ENCODE measurements at regions not wholly inside any gene's neighbourhood (a gene's known extent, or its start where the extent isn't known, plus 50 kb on each side); places are given as distances from the start of the nearest gene placed in this dataset.
"Not testable (repeated sequence)": the region's sequence is repeated elsewhere in the genome, so short reads cannot be mapped to it uniquely, and the experiment has no call there.

DNA sequence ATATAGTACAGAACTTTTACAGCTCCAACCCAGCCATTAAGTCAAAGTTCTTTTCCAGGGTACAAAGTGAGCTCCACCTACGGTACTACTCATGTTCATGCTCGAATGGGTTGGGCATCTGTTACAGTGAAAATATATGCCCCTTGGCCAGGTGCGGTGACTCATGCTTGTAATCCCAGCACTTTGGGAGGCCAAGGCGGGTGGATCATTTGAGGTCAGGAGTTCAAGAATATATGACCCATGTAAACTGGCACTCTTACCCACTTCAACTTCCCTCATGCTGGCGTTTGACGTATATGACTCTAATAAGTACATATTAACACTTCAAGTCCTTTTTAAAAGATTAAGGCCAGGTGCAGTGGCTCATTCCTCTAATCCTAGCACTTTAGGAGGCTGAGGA, 71.3 kb upstream of the PKN2 start:
- no peak overlapping the region for H3K27ac ChIP-seq
- no peak for TF ChIP-seq ZFX (IDR thresholded peaks at IDR 0.05)

DNA sequence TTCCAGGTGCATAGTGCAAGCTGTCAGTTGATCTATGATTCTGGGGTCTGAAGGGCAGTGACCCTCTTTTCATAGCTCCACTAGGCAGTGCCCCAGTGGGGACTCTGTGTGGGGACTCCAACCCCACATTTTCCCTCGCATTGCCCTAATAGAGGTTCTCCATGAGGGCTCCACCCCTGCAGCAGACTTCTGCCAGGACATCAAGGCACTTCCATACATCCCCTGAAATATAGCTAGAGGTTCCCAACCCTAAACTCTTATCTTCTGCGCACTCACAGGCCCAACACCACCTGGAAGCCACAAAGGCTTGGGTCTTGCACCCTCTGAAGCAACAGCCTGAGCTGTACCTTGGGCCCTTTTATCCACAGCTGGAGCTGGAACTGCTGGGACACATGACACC, 65.7 kb upstream of the PKN2 start:
- no peak for TF ChIP-seq ZFX (IDR thresholded peaks at IDR 0.05)
- TF ChIP-seq, protein P1, sequence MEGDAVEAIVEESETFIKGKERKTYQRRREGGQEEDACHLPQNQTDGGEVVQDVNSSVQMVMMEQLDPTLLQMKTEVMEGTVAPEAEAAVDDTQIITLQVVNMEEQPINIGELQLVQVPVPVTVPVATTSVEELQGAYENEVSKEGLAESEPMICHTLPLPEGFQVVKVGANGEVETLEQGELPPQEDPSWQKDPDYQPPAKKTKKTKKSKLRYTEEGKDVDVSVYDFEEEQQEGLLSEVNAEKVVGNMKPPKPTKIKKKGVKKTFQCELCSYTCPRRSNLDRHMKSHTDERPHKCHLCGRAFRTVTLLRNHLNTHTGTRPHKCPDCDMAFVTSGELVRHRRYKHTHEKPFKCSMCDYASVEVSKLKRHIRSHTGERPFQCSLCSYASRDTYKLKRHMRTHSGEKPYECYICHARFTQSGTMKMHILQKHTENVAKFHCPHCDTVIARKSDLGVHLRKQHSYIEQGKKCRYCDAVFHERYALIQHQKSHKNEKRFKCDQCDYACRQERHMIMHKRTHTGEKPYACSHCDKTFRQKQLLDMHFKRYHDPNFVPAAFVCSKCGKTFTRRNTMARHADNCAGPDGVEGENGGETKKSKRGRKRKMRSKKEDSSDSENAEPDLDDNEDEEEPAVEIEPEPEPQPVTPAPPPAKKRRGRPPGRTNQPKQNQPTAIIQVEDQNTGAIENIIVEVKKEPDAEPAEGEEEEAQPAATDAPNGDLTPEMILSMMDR (conservative IDR thresholded peaks at IDR 0.05), result no peak
- H3K27ac ChIP-seq, result no peak overlapping the region

DNA sequence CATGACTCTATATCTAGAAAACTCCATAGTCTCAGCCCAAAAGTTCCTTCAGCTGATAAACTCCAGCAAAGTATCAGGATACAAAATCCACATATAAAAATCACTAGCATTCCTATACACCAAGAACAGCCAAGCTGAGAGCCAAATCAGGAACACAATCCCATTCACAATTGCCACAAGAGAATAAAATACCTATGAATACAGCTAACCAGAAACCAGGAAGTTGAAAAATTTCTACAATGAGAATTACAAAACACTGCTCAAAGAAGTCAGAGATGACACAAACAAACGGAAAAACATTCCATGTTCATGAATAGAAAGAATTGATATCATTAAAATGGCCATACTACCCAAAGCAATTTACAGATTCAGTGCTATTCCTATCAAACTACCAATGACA, 61.0 kb upstream of the PKN2 start:
- H3K27ac ChIP-seq, result not testable (repeated sequence)

Data from C4-2B (cell line).